ENCODE measurements at regions not wholly inside any gene's neighbourhood (a gene's known extent, or its start where the extent isn't known, plus 50 kb on each side); places are given as distances from the start of the nearest gene placed in this dataset.

GRCh38 chr17:54028986-54029580 lies 206.4 kb downstream of the KIF2B start:
- TF ChIP-seq CTCF (IDR thresholded peaks at IDR 0.05) (no peak), POLR2A (IDR thresholded peaks at IDR 0.05) (no peak)

Measured in uterus (tissue), 2 donors.